ENCODE measurements at regions not wholly inside any gene's neighbourhood (a gene's known extent, or its start where the extent isn't known, plus 50 kb on each side); places are given as distances from the start of the nearest gene placed in this dataset.

DNA sequence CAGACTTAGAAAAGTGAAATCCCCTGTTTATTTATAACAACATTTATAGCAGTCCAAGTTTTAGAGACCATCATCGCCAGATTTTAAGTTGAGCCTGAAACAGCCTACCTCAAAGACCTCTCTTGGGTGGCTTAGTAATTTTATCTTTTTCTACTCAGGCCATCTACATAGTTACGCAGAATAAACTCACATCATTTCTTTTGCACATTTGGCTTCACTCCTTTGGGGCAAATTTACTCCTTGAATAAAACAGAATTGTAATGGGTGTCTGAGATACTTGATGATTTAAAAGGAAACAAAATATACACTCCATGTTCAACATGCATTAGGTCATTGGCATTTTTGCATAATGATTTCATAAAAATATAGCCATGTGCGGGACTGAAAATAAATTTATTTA lies 104.7 kb upstream of the TSPAN8 start:
- Histone ChIP-seq H2AFZ (ENCODE audit: low read length) (no peak overlapping the region), H4K20me1 (ENCODE audit: insufficient read depth, low read length) (no peaks in the 10 kb centered on the region), H3K4me2 (ENCODE audit: insufficient read depth, low read length) (no peak overlapping the region), H3K36me3 (ENCODE audit: insufficient read depth, low read length) (no peaks in the 10 kb centered on the region), H3K4me1 (ENCODE audit: insufficient read depth, low read length) (no peaks in the 10 kb centered on the region), H3K27me3 (ENCODE audit: insufficient read depth, low read length) (no peaks in the 10 kb centered on the region), H3K4me3 (ENCODE audit: insufficient read depth, low read length) (no peak overlapping the region), H3K79me2 (ENCODE audit: insufficient read depth, low read length) (no peaks in the 10 kb centered on the region), H3K27ac (ENCODE audit: low read depth, low read length) (no peak overlapping the region), H3K9me3 (ENCODE audit: low read depth, low read length) (no peaks in the 10 kb centered on the region)
- no peak for DNase-seq (ENCODE audit: insufficient read length, low spot score, missing footprints)
- TF ChIP-seq, protein P1, sequence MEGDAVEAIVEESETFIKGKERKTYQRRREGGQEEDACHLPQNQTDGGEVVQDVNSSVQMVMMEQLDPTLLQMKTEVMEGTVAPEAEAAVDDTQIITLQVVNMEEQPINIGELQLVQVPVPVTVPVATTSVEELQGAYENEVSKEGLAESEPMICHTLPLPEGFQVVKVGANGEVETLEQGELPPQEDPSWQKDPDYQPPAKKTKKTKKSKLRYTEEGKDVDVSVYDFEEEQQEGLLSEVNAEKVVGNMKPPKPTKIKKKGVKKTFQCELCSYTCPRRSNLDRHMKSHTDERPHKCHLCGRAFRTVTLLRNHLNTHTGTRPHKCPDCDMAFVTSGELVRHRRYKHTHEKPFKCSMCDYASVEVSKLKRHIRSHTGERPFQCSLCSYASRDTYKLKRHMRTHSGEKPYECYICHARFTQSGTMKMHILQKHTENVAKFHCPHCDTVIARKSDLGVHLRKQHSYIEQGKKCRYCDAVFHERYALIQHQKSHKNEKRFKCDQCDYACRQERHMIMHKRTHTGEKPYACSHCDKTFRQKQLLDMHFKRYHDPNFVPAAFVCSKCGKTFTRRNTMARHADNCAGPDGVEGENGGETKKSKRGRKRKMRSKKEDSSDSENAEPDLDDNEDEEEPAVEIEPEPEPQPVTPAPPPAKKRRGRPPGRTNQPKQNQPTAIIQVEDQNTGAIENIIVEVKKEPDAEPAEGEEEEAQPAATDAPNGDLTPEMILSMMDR (IDR thresholded peaks at IDR 0.05; ENCODE audit: extremely low read depth, low read depth, low read length) = no peak

DNA sequence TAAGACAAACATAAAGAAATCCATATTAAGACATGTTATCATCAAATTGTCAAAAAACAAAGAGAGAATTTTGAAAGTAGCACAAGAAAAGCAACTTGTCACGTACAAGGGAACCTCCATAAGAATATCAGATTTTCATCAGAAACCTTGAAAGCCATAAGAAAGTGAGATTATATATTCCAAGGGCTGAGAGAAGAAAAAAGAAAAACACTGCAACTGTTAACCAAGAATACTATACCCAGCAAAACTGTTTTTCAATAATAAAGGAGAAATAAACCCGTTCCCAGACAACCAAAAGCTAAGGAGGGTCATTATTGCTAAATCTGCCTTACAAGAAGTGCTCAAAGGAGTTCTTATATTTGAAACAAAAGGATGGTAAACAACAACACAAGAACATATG lies 94.7 kb upstream of the TSPAN8 start:
- Histone ChIP-seq H3K27me3 (ENCODE audit: insufficient read depth, low read length) (no peaks in the 10 kb centered on the region), H3K79me2 (ENCODE audit: insufficient read depth, low read length) (no peaks in the 10 kb centered on the region), H3K9me3 (ENCODE audit: low read depth, low read length) (no peaks in the 10 kb centered on the region), H2AFZ (ENCODE audit: low read length) (no peak overlapping the region), H4K20me1 (ENCODE audit: insufficient read depth, low read length) (no peaks in the 10 kb centered on the region), H3K36me3 (ENCODE audit: insufficient read depth, low read length) (no peaks in the 10 kb centered on the region), H3K4me2 (ENCODE audit: insufficient read depth, low read length) (no peak overlapping the region), H3K27ac (ENCODE audit: low read depth, low read length) (no peak overlapping the region), H3K4me1 (ENCODE audit: insufficient read depth, low read length) (no peaks in the 10 kb centered on the region), H3K4me3 (ENCODE audit: insufficient read depth, low read length) (no peak overlapping the region)
- TF ChIP-seq, protein P1 (IDR thresholded peaks at IDR 0.05; ENCODE audit: extremely low read depth, low read depth, low read length) = no peak
- no peak for DNase-seq (ENCODE audit: insufficient read length, low spot score, missing footprints)

DNA sequence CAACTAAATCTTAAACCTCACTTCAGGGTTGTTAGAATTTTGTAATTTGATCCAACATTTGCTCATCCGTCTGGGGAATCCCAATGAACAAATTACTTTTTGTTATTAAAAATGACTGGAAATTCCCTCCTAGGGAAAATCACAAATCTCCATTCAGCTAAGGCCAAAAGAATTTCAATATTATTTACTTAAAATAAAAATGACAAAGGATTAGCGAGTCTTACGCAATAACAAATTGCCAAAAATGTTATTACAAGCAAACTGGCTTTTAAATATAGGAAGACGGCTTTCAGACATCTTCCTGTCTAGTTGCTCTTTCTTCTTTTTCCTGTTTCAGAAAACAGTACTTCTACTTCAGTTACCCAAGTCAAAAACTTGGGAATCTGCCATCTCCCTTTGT lies 92.4 kb upstream of the TSPAN8 start:
- no peaks in the 10 kb centered on the region for H3K9me3 ChIP-seq (ENCODE audit: low read depth, low read length)
- H3K4me2 ChIP-seq (ENCODE audit: insufficient read depth, low read length) = no peak overlapping the region
- TF ChIP-seq, protein P1 (IDR thresholded peaks at IDR 0.05; ENCODE audit: extremely low read depth, low read depth, low read length) = no peak
- no peaks in the 10 kb centered on the region for H3K27me3 ChIP-seq (ENCODE audit: insufficient read depth, low read length)
- no peaks in the 10 kb centered on the region for H3K4me1 ChIP-seq (ENCODE audit: insufficient read depth, low read length)
- no peak for DNase-seq (ENCODE audit: insufficient read length, low spot score, missing footprints)
- no peak overlapping the region for H2AFZ ChIP-seq (ENCODE audit: low read length)
- no peak overlapping the region for H3K27ac ChIP-seq (ENCODE audit: low read depth, low read length)
- no peaks in the 10 kb centered on the region for H3K79me2 ChIP-seq (ENCODE audit: insufficient read depth, low read length)
- H3K4me3 ChIP-seq (ENCODE audit: insufficient read depth, low read length) = no peak overlapping the region
- H3K36me3 ChIP-seq (ENCODE audit: insufficient read depth, low read length) = no peaks in the 10 kb centered on the region
- no peaks in the 10 kb centered on the region for H4K20me1 ChIP-seq (ENCODE audit: insufficient read depth, low read length)

- no peak overlapping the region for H3K4me3 ChIP-seq (ENCODE audit: insufficient read depth, low read length)
- H2AFZ ChIP-seq (ENCODE audit: low read length) = no peak overlapping the region
- no peaks in the 10 kb centered on the region for H3K4me1 ChIP-seq (ENCODE audit: insufficient read depth, low read length)
- no peaks in the 10 kb centered on the region for H3K79me2 ChIP-seq (ENCODE audit: insufficient read depth, low read length)
- H3K9me3 ChIP-seq (ENCODE audit: low read depth, low read length) = no peaks in the 10 kb centered on the region
- no peak overlapping the region for H3K27ac ChIP-seq (ENCODE audit: low read depth, low read length)
- no peaks in the 10 kb centered on the region for H3K36me3 ChIP-seq (ENCODE audit: insufficient read depth, low read length)
- DNase-seq (ENCODE audit: insufficient read length, low spot score, missing footprints) = no peak
- H3K4me2 ChIP-seq (ENCODE audit: insufficient read depth, low read length) = no peak overlapping the region
- no peaks in the 10 kb centered on the region for H4K20me1 ChIP-seq (ENCODE audit: insufficient read depth, low read length)
- no peaks in the 10 kb centered on the region for H3K27me3 ChIP-seq (ENCODE audit: insufficient read depth, low read length)
- TF ChIP-seq, protein P1 (IDR thresholded peaks at IDR 0.05; ENCODE audit: extremely low read depth, low read depth, low read length) = no peak
These were observed 85.6 kb upstream of the TSPAN8 start for GRCh38 chr12:71243370-71243769.
